ENCODE measurements at regions not wholly inside any gene's neighbourhood (a gene's known extent, or its start where the extent isn't known, plus 50 kb on each side); places are given as distances from the start of the nearest gene placed in this dataset.
"Not testable (repeated sequence)": the region's sequence is repeated elsewhere in the genome, so short reads cannot be mapped to it uniquely, and the experiment has no call there.

DNA sequence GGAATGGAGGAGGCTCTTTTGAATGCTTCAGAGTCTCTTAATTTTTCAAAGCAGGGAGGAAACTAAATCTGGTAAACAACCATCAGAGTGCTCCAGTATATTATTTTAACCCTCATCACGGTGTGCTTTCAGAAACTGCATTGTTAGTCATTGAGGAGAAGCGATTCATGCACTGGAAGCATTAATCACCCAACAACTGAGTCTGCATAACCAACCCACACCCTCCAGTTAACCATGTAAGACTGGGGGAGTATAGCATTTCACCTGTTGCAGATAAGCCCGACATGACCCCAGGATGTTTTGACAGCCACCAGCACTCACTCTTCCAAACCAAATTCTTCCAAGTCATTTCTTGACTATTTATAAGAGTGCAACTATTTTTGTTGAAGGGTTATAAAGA lies 257.6 kb downstream of the GATA3 start:
- no peak overlapping the region for H3K4me3 ChIP-seq (ENCODE audit: low read length)
- ATAC-seq (no peak), DNase-seq (no peak)
- H3K9me3 ChIP-seq (ENCODE audit: control insufficient read depth, low read length), result no peaks in the 10 kb centered on the region
- intact Hi-C loops (cut with DNase I), result no loop called here
- H3K4me1 ChIP-seq (ENCODE audit: control insufficient read depth, insufficient read depth, low read length), result no peaks in the 10 kb centered on the region
- 74% methylated on average over 3 of the region's 3 CpGs for WGBS
- H3K27me3 ChIP-seq (ENCODE audit: control insufficient read depth, insufficient read depth), result no peaks in the 10 kb centered on the region
- H3K27ac ChIP-seq (ENCODE audit: low read length), result no peak overlapping the region

GRCh38 chr10:8312781-8313180 lies 258.3 kb downstream of the GATA3 start:
- H3K27ac ChIP-seq (ENCODE audit: low read length), result no peak overlapping the region
- no peak for DNase-seq
- H3K4me3 ChIP-seq (ENCODE audit: low read length), result no peak overlapping the region
- no peaks in the 10 kb centered on the region for H3K9me3 ChIP-seq (ENCODE audit: control insufficient read depth, low read length)
- 47% methylated on average over 9 of the region's 9 CpGs for WGBS
- H3K27me3 ChIP-seq (ENCODE audit: control insufficient read depth, insufficient read depth), result no peaks in the 10 kb centered on the region
- ATAC-seq, result peak in 1 of 2 donors; percentile 40
- H3K4me1 ChIP-seq (ENCODE audit: control insufficient read depth, insufficient read depth, low read length), result no peaks in the 10 kb centered on the region
- intact Hi-C loops (cut with DNase I), result no loop called here

DNA sequence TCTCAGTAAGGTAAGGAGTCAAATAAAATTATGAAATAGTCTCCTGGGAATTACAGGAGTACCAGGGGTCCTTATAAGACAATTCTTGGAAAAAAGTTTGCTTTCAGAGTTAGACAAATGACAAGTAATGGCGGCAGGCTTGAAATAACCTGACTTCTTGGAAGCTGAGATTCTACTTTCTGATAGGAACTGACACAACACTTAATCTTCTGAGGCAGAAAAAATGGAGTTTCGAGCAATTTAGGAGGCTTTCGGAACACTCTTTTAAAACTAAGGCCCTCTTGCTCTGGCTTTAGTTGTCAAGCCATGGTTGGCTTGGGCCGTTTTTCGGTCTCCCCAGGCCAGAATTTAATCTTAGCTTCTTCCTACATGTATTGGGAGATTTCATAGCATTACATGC lies 260.0 kb downstream of the GATA3 start:
- 95% methylated on average over 5 of the region's 5 CpGs for WGBS
- Histone ChIP-seq H3K9me3 (ENCODE audit: control insufficient read depth, low read length) (no peaks in the 10 kb centered on the region), H3K27me3 (ENCODE audit: control insufficient read depth, insufficient read depth) (no peaks in the 10 kb centered on the region), H3K4me3 (ENCODE audit: low read length) (no peak overlapping the region), H3K27ac (ENCODE audit: low read length) (no peak overlapping the region), H3K4me1 (ENCODE audit: control insufficient read depth, insufficient read depth, low read length) (no peaks in the 10 kb centered on the region)
- no peak for ATAC-seq
- no peak for DNase-seq
- intact Hi-C loops (cut with DNase I), result no loop called here

- intact Hi-C loops (cut with DNase I), result no loop called here
- no peak for ATAC-seq
- no peaks in the 10 kb centered on the region for H3K4me1 ChIP-seq (ENCODE audit: control insufficient read depth, insufficient read depth, low read length)
- H3K4me3 ChIP-seq (ENCODE audit: low read length), result no peak overlapping the region
- no peak overlapping the region for H3K27ac ChIP-seq (ENCODE audit: low read length)
- no peak for DNase-seq
- no peaks in the 10 kb centered on the region for H3K9me3 ChIP-seq (ENCODE audit: control insufficient read depth, low read length)
- WGBS, result 46% methylated on average over 1 of the region's 1 CpG
- no peaks in the 10 kb centered on the region for H3K27me3 ChIP-seq (ENCODE audit: control insufficient read depth, insufficient read depth)
These were observed 261.1 kb downstream of the GATA3 start for GRCh38 chr10:8315619-8316021.

DNA sequence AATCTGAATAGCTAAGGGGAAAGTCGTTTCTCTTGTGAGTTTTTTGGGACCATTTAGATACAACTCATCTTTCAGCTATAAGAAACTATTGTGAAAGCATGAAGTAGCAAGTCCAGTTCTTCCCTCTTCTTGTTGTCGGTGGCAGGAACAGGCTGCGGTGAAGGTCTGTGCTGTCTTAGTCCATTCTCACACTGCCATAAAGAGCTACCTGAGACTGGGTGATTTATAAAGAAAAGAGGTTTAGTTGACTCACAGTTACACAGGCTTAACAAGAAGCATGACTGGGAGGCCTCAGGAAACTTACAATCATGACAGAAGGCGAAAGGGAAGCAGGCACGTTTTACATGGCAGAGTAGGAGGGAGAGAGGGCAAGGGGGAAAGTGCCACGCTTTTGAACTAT lies 261.8 kb downstream of the GATA3 start:
- Histone ChIP-seq H3K4me3 (ENCODE audit: low read length) (no peak overlapping the region), H3K27ac (ENCODE audit: low read length) (no peak overlapping the region), H3K9me3 (ENCODE audit: control insufficient read depth, low read length) (no peaks in the 10 kb centered on the region), H3K27me3 (ENCODE audit: control insufficient read depth, insufficient read depth) (no peaks in the 10 kb centered on the region), H3K4me1 (ENCODE audit: control insufficient read depth, insufficient read depth, low read length) (no peaks in the 10 kb centered on the region)
- 82% methylated on average over 6 of the region's 6 CpGs for WGBS
- ATAC-seq (no peak), DNase-seq (no peak)
- intact Hi-C loops (cut with DNase I), result no loop called here

DNA sequence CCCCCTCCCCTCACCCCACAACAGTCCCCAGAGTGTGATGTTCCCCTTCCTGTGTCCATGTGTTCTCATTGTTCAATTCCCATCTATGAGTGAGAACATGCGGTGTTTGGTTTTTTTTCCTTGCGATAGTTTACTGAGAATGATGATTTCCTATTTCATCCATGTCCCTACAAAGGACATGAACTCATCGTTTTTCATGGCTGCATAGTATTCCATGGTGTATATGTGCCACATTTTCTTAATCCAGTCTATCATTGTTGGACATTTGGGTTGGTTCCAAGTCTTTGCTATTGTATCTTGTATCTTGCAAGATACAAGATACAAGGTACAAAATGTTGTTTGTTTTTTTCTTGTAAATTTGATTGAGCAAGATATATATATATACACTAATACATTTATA lies 263.9 kb downstream of the GATA3 start:
- H3K9me3 ChIP-seq (ENCODE audit: control insufficient read depth, low read length); H3K4me1 ChIP-seq (ENCODE audit: control insufficient read depth, insufficient read depth, low read length); H3K27ac ChIP-seq (ENCODE audit: low read length); ATAC-seq; H3K27me3 ChIP-seq (ENCODE audit: control insufficient read depth, insufficient read depth); H3K4me3 ChIP-seq (ENCODE audit: low read length); intact Hi-C loops (cut with DNase I); DNase-seq: not testable (repeated sequence)
- WGBS, result 89% methylated on average over 3 of the region's 3 CpGs

DNA sequence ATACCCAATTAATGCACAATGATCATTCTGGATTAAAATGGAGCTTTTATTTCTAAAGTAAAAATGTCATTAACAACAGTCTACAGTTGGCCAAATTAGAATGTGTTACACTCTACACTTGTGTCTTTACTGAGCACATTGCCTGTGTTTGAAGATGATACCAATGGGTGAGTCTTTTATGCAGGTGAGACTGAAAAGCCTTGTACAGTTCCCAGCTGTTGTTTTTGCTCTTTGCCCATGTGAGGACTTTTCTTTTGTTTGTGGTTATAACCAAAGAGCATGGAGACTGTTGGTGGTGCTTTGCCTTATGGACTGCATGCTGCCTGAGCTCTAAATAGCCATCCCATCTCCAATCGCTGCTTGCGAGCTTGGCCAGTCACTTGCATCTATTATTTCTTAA lies 264.5 kb downstream of the GATA3 start:
- Histone ChIP-seq H3K27me3 (ENCODE audit: control insufficient read depth, insufficient read depth) (no peaks in the 10 kb centered on the region), H3K4me1 (ENCODE audit: control insufficient read depth, insufficient read depth, low read length) (no peaks in the 10 kb centered on the region), H3K4me3 (ENCODE audit: low read length) (no peak overlapping the region), H3K27ac (ENCODE audit: low read length) (no peak overlapping the region), H3K9me3 (ENCODE audit: control insufficient read depth, low read length) (no peaks in the 10 kb centered on the region)
- DNase-seq, result no peak
- intact Hi-C loops (cut with DNase I), result no loop called here
- ATAC-seq, result no peak
- 95% methylated on average over 2 of the region's 2 CpGs for WGBS

- no peaks in the 10 kb centered on the region for H3K9me3 ChIP-seq (ENCODE audit: control insufficient read depth, low read length)
- no peak overlapping the region for H3K27ac ChIP-seq (ENCODE audit: low read length)
- no peaks in the 10 kb centered on the region for H3K4me1 ChIP-seq (ENCODE audit: control insufficient read depth, insufficient read depth, low read length)
- intact Hi-C loops (cut with DNase I), result no loop called here
- no peaks in the 10 kb centered on the region for H3K27me3 ChIP-seq (ENCODE audit: control insufficient read depth, insufficient read depth)
- H3K4me3 ChIP-seq (ENCODE audit: low read length), result no peak overlapping the region
- DNase-seq (no peak), ATAC-seq (no peak)
These were observed 265.2 kb downstream of the GATA3 start for GRCh38 chr10:8319704-8320103.

DNA sequence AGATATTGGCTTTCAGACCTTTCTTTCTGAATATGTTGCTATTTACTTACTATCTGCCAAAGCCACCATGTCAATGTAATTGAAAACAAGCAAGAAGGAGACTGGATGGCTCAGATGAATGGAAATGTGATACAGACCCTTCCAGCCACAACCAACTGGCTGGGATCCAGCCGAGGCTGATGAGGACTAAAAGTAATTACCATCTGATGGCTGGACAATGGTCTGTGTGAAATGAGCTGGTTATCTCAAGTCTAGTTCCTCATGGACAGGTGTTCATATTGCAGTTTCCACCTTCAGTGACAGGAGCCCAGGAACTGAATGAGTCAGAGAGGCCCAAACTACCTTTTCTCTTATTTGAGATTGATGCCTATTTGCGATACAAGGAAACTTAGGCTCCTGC lies 267.5 kb downstream of the GATA3 start:
- Histone ChIP-seq H3K4me1 (ENCODE audit: control insufficient read depth, insufficient read depth, low read length) (no peaks in the 10 kb centered on the region), H3K9me3 (ENCODE audit: control insufficient read depth, low read length) (no peaks in the 10 kb centered on the region), H3K27ac (ENCODE audit: low read length) (no peak overlapping the region), H3K4me3 (ENCODE audit: low read length) (no peak overlapping the region), H3K27me3 (ENCODE audit: control insufficient read depth, insufficient read depth) (no peaks in the 10 kb centered on the region)
- ATAC-seq, result no peak
- no peak for DNase-seq
- intact Hi-C loops (cut with DNase I), result no loop called here
- 70% methylated on average over 2 of the region's 2 CpGs for WGBS

GRCh38 chr10:8323428-8324054 lies 269.1 kb downstream of the GATA3 start:
- Histone ChIP-seq H3K4me3 (ENCODE audit: low read length) (no peak overlapping the region), H3K27ac (ENCODE audit: low read length) (no peak overlapping the region), H3K9me3 (ENCODE audit: control insufficient read depth, low read length) (no peaks in the 10 kb centered on the region), H3K27me3 (ENCODE audit: control insufficient read depth, insufficient read depth) (no peaks in the 10 kb centered on the region), H3K4me1 (ENCODE audit: control insufficient read depth, insufficient read depth, low read length) (no peaks in the 10 kb centered on the region)
- intact Hi-C loops (cut with DNase I), result no loop called here
- 32% methylated on average over 3 of the region's 3 CpGs for WGBS
- ATAC-seq (no peak), DNase-seq (no peak)

DNA sequence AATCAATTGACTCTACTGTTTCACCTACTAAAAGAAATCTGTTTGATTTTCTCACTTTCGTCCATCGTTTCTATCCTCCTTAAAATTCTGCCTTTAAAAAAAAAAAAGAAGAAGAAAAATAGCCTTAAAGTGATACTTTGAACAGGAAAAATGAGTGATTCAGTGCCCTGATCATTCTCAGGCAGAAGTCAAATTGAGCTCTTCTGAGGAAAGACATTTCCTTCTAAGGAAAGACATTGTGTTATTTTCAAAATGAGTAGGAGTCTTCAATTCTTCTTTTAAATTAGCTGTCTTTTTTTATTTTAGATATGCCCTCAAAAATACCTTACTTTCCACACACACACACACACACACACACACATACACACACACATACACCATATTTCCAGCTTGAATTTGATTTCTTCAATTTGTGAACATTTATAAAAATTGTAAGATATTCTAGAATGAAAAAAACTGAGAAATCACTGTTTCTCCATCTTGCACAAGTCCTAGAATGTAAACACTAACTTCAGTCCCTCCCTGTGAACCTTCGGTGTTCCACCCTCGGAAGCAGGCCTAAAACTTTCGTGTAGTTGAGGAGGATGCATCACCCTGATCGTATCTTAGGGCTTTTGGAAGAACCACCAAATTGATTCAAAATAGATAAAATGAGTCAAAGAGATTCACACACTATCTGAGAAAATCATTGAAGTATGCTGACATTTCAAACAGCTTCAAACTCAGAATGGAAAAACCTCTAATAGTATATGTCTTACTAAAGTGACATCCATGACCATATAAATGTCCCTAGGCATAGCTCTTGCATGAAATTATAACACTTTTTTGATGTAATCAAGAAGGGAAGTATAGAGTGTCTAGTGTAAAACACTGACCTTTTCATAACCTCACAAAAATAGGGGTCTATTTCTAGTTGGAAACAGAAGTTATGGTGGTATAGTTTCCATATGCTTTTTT lies 270.8 kb downstream of the GATA3 start:
- no peak for ATAC-seq
- no peaks in the 10 kb centered on the region for H3K4me1 ChIP-seq (ENCODE audit: control insufficient read depth, insufficient read depth, low read length)
- DNase-seq, result no peak
- H3K4me3 ChIP-seq (ENCODE audit: low read length), result no peak overlapping the region
- no peaks in the 10 kb centered on the region for H3K9me3 ChIP-seq (ENCODE audit: control insufficient read depth, low read length)
- H3K27me3 ChIP-seq (ENCODE audit: control insufficient read depth, insufficient read depth), result no peaks in the 10 kb centered on the region
- no peak overlapping the region for H3K27ac ChIP-seq (ENCODE audit: low read length)
- 86% methylated on average over 6 of the region's 6 CpGs for whole genome bisulfite sequencing
- intact Hi-C loops (cut with DNase I), result no loop called here

Measured in right cardiac atrium (tissue), 5 donors.